H1 (cell line): ENCODE measurements at regions not wholly inside any gene's neighbourhood (a gene's known extent, or its start where the extent isn't known, plus 50 kb on each side); places are given as distances from the start of the nearest gene placed in this dataset.

Source experiments
- EP300 ChIP-seq, 2 experiments: IDR thresholded peaks; 1 replicate in 1 of 2; 2 replicates in 1 of 2; pipeline ENCODE4 v1.6.1; 2011 to 2012; ENCODE audit warnings: low read depth in 2 of 2, low read length in 2 of 2, mild to moderate bottlenecking in 2 of 2, borderline replicate concordance in 1 of 2, inconsistent platforms in 1 of 2, moderate library complexity in 1 of 2
- HDAC6 ChIP-seq: IDR thresholded peaks from one replicate; pipeline ENCODE4 v1.7.1; 2012; ENCODE audit warnings: low read depth, mild to moderate bottlenecking, inconsistent platforms, low read length, moderate library complexity
- JUND ChIP-seq: IDR thresholded peaks from 2 replicates; pipeline ENCODE4 v1.6.1; 2011; ENCODE audit warnings: mild to moderate bottlenecking, improper control_type of control experiment, low read length
- TEAD4 ChIP-seq: IDR thresholded peaks from 2 replicates; pipeline ENCODE4 v1.6.1; 2012; ENCODE audit warnings: low read depth, low read length, inconsistent platforms, mixed read lengths

DNA sequence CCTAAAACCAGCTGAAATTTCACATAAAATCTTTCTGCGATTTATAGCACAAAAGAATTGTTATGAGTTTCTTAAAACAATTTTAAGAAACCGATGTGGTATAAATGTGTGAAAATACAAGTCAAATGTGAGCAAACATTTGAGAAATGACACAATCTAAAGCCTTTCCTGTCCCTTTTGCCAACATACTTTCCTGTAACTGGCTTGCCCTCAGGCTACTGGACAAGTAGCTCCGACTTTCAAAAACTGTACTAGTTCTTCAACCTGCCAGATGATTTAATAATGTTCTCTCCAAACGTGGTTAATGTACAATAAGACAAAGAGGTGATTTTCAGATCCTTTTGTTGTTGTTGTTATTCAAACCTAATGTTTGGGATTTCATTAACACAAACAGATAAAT is 105.9 kb upstream of the ARHGEF26 start (continued):
- TF ChIP-seq TEAD4 (no peak), HDAC6 (no peak), JUND (no peak), EP300 (IDR thresholded peaks at IDR 0.05; ENCODE audit: borderline replicate concordance in 1 of 2, low read depth in 2 of 2, low read length in 2 of 2) (no peak)
